ENCODE measurements at regions not wholly inside any gene's neighbourhood (a gene's known extent, or its start where the extent isn't known, plus 50 kb on each side); places are given as distances from the start of the nearest gene placed in this dataset.

DNA sequence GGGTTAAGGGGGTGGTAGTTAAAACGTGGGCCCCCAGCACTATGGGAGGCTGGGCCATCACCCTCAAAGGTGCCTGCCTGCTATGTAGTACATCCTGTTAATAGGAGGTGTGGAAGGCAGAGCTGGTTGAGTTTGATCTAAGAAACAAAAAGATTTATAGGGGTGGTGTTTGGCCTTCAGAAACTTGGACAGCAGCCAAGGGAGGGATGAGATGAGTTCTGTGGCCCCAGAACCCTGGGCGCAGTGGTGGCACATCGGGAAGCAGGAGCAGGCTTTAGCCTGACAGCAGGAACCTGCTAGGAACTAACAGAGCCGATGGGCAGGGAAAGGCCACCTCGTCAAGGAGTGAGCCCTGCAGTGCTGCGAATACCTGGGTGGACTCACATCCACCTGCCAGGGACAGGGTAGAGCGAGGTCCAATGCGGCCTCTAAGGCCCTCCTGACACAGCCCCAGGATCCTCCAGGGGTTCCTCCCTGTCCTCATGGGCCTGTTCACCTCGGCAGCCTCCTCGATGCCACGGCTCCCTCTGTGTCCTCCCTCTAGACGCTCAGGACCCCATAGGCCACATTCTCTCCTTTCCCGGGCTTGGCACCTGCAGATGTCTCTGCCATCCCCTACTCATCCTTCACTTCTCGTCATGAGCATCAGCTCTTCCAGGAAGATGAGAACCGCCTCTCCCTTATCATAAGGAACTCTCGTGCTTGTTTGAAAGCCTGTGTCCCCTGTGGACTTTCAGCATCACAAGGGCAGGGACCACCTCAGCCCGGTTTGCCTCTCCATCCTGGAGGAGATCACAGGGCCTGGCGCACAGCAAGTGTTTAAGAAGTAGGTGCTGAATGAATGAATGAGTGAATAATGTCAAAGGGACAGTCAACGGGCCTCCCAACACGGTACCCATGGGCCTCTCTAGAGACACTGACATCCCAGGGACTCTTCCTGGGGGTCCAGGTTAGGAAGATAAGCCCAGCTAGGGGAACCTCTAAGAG is 103.5 kb upstream of the TNRC6C start:
- H3K9me3 ChIP-seq = no peaks in the 10 kb centered on the region
- DNase-seq = no peak
- no peaks in the 10 kb centered on the region for H3K27me3 ChIP-seq
- intact Hi-C loops (cut with DNase I; ENCODE audit: low total_unique reads) = no loop called here
- H3K27ac ChIP-seq = no peak overlapping the region
- no peaks in the 10 kb centered on the region for H3K36me3 ChIP-seq
- no peaks in the 10 kb centered on the region for H3K4me1 ChIP-seq
- TF ChIP-seq, protein P1, sequence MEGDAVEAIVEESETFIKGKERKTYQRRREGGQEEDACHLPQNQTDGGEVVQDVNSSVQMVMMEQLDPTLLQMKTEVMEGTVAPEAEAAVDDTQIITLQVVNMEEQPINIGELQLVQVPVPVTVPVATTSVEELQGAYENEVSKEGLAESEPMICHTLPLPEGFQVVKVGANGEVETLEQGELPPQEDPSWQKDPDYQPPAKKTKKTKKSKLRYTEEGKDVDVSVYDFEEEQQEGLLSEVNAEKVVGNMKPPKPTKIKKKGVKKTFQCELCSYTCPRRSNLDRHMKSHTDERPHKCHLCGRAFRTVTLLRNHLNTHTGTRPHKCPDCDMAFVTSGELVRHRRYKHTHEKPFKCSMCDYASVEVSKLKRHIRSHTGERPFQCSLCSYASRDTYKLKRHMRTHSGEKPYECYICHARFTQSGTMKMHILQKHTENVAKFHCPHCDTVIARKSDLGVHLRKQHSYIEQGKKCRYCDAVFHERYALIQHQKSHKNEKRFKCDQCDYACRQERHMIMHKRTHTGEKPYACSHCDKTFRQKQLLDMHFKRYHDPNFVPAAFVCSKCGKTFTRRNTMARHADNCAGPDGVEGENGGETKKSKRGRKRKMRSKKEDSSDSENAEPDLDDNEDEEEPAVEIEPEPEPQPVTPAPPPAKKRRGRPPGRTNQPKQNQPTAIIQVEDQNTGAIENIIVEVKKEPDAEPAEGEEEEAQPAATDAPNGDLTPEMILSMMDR (IDR thresholded peaks at IDR 0.05) = no peak
- TF ChIP-seq POLR2A (IDR thresholded peaks at IDR 0.05) = no peak
- H3K4me3 ChIP-seq = no peak overlapping the region

DNA sequence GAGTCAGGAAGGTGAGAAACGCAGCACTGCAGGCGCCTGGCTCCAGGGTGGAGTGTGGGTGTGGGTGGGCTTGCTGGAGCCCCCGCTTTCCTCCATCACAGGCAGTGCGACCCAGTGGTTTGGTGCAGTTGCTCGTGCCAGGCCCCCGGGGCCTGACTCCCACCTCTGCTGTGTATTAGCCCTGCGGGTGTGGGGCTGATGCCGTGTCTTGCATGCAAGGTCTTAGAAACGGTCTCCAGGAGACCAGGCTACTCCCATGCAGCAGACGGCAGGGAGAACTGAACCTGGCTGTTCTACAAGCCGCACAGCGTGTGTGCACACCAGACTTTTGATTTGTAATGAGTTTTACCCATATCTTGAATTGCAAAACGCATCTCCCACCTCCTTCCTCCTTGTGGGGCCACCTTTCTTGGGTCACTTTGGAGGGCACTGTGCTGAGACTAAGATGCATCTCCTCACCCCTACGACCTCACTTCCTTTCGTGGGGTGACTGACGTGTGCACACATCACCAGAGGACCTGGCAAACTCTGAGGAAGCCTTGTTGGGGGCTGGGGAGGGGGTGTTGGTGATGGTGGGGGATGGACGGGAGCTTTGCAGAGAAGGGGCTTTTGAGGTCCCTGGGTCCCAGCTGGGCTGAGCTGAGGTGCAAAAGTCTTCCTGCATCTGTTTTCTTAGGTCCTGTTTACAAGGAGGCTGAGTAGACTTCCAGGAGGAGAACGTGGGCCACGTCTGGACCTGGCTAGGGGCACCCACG is 101.8 kb upstream of the TNRC6C start:
- TF ChIP-seq POLR2A (IDR thresholded peaks at IDR 0.05) = no peak
- TF ChIP-seq, protein P1 (IDR thresholded peaks at IDR 0.05) = no peak

DNA sequence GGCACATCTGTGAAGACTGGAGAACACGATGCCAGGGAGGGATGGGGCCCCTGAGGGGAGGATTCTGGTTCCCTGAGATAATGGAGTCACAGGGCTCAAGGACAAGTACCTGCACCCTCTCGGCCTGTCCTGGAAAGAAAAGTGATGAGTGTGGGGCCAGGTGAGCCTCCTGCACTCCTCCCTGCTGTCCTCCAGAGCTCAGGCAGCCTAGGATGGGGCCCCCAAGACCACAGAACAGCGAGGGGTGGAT is 101.3 kb upstream of the TNRC6C start:
- intact Hi-C loops (cut with DNase I; ENCODE audit: low total_unique reads) = no loop called here
- no peaks in the 10 kb centered on the region for H3K36me3 ChIP-seq
- H3K27me3 ChIP-seq = no peaks in the 10 kb centered on the region
- no peak for TF ChIP-seq POLR2A (IDR thresholded peaks at IDR 0.05)
- TF ChIP-seq, protein P1 (IDR thresholded peaks at IDR 0.05) = no peak
- no peak overlapping the region for H3K27ac ChIP-seq
- H3K4me3 ChIP-seq = no peak overlapping the region
- no peaks in the 10 kb centered on the region for H3K4me1 ChIP-seq
- DNase-seq = no peak
- no peaks in the 10 kb centered on the region for H3K9me3 ChIP-seq

More for the DNA sequence above, 101.8 kb upstream of the TNRC6C start:
- H3K36me3 ChIP-seq = no peaks in the 10 kb centered on the region
- no peaks in the 10 kb centered on the region for H3K27me3 ChIP-seq
- H3K9me3 ChIP-seq = no peaks in the 10 kb centered on the region
- intact Hi-C loops (cut with DNase I; ENCODE audit: low total_unique reads) = no loop called here
- no peaks in the 10 kb centered on the region for H3K4me1 ChIP-seq
- no peak overlapping the region for H3K27ac ChIP-seq
- H3K4me3 ChIP-seq = no peak overlapping the region
- no peak for DNase-seq

DNA sequence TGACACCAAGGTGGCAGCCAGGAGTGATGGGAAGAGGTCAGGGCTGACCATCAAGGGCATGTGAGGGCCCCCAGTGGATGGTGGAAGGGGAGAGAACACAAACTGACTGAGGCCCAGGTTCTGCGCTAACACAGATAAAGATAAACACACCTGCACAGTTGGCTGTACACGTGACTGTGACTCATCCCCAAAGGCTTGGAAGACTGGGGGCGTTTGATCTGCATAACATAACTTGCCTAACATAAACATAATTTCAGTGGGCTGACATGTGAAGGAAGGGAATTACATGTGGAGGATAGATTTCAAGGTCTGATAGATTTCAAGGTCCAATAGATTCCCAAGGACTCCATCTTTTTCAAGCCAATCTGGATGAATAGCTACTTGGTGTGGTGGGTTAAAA is 100.9 kb upstream of the TNRC6C start:
- H3K36me3 ChIP-seq = no peaks in the 10 kb centered on the region
- intact Hi-C loops (cut with DNase I; ENCODE audit: low total_unique reads) = no loop called here
- H3K27me3 ChIP-seq = no peaks in the 10 kb centered on the region
- H3K4me3 ChIP-seq = no peak overlapping the region
- no peak overlapping the region for H3K27ac ChIP-seq
- no peaks in the 10 kb centered on the region for H3K4me1 ChIP-seq
- no peak for DNase-seq
- H3K9me3 ChIP-seq = no peaks in the 10 kb centered on the region
- TF ChIP-seq POLR2A (IDR thresholded peaks at IDR 0.05) = no peak
- TF ChIP-seq, protein P1 (IDR thresholded peaks at IDR 0.05) = no peak
